NCI-H460 (cell line): ENCODE measurements at regions not wholly inside any gene's neighbourhood (a gene's known extent, or its start where the extent isn't known, plus 50 kb on each side); places are given as distances from the start of the nearest gene placed in this dataset.
"Not testable (repeated sequence)": the region's sequence is repeated elsewhere in the genome, so short reads cannot be mapped to it uniquely, and the experiment has no call there.

Experiments used
- DNase-seq: peaks from one replicate; pipeline ENCODE4 v3.0.0-alpha.2; 2016; ENCODE audit warnings: low read depth; ENCODE audit errors: extremely low read depth

DNA sequence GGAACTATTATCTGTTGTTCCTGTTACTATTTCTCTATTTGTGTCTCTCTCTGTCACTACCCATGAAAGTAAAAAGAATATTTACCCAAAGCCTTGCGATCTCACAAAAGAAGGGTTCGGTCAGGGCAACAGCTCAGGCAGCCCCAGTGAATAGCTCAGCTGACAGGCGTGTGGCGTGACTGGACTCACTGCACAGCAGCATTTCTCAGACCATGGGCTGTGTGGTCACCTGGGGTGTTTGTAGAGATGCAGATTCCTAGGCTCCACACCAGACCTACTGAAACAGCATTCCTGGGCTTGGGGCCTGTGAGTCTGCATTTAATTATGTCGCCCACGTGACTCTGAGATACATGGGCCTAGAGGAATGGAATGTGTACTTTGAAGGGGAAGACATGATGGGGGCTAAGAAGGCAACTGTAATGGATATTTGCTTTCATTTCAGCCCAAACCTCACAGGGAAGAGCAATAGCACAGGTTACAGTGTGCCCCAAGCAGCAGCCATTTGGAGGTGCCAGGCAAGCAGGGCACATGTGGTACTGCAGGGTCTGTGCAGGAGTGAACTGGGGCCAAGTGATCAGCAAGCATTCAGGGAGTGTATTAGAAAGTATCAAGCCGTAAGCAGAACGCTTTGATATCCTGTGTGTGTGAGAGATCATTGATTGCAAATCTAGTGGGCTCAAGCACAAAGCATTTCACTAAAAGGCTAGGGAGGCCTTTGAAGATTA is 90.4 kb upstream of the RBMS1 start:
- DNase-seq = no peak

GRCh38 chr2:160584972-160585494 is 91.4 kb upstream of the RBMS1 start:
- DNase-seq = no peak

- no peak for DNase-seq
These were observed 97.1 kb upstream of the RBMS1 start for GRCh38 chr2:160590664-160591063.

DNA sequence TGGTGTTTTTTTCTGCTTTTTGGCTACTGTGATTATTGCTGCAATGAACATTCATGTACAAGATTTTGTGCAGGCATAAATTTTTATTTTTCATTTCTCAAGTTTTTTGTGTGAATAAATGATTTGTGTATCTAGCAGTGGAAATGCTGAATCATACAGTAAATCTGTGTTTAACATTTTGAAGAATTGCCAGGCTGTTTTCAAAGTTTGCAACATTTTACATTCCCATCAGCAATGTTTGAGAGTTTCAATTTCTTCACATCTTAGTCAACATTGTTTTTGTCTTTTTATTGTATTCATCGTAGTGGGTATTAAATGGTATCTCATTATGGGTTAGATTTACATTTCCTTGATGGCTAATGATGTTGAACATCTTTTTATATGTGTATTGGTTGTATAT is 98.8 kb upstream of the RBMS1 start:
- no peak for DNase-seq

DNA sequence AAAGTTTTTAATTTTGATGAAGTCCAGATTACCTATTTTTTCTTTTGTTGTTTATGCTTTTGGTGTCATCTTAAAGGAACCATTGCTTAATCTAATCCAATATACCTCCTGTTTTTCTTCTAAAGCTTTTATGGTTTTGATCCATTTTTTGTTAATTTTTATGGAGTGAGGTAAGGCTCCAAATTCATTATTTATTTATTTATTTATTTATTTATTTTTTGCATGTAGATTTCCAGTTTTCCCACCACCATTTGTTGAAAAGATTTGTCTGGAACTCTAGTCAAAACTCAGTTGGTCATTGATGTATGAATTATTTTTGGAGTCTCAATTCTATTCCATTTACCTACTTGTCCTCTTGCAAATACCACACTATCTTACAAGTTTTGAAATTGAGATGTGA is 99.4 kb upstream of the RBMS1 start:
- no peak for DNase-seq

DNA sequence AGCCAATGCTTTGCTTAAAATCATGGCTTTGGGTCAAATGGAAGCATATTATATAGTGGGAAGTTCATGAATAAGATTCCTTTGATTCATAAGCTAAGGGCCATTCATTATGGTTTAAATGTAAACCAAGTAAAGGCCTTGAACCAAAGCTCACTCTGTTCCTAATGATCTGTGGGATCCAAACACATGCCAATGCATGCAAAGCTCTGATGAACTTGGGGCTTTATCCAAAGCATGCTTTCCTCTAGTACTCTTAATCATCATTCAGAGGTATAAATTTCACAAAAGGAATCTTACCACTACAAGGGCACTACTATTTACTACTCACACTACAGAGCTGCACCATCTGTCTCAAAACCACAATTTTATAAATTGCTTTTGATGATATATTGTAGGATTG is 102.8 kb upstream of the RBMS1 start:
- no peak for DNase-seq

- not testable (repeated sequence) for DNase-seq
These were observed 106.8 kb upstream of the RBMS1 start for GRCh38 chr2:160600437-160600836.

DNA sequence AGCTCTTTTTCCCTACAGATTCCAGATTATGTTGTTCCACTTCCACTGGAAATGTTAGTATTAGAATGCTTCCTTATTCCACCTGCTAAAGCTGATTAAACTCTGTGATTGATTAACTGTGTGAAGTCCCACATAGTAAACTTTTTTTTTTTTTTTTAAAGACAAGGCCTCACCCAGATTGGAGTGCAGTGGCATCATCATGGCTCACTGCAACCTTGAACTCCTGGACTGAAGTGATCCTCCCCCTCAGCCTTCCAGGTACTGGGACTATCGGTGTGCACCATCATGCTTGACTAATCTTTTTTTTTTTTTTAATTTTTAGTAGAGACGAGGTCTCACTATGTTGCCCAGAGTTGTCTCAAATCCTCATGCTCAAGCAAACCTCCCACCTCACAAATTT is 108.5 kb upstream of the RBMS1 start:
- DNase-seq = no peak

- no peak for DNase-seq
These were observed 110.3 kb upstream of the RBMS1 start for GRCh38 chr2:160603771-160604510.

DNA sequence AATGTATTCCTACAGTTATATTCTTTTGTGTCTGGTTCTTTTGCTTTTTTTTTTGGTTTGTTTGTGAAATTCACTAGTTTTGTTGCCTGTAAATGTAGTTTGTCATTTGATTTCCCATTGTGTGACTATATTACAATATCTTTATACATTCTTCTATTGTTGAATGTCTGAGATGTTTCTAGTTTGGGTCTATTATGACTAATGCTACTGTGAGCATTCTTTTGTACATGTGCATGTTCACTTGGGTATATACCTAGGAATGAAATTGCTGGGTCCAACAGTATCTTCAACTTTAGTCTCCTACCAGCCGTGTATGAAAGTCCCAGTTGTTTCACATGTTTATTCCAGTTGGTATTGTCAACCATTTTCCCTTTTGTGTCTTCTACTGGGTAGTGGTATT is 112.7 kb upstream of the RBMS1 start:
- DNase-seq = no peak

DNA sequence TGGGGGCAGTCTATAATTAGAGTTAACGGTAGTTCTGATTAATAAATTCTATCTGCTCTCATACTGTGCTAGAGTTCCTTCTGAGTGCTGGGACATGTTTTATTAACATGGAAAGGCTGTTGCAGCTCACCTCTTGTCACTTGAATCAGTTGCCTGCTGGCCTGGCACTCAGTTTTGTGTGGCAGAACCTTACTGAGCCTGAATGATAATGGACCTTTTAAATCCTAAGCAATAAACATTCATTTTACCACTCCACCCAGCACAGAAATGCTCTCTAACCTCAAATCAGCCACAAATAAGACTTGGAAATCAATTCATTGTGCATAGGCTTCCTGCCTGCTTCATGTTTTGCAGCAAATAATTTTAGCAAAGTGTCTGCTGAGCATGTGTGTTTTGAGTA is 115.0 kb upstream of the RBMS1 start:
- no peak for DNase-seq

DNA sequence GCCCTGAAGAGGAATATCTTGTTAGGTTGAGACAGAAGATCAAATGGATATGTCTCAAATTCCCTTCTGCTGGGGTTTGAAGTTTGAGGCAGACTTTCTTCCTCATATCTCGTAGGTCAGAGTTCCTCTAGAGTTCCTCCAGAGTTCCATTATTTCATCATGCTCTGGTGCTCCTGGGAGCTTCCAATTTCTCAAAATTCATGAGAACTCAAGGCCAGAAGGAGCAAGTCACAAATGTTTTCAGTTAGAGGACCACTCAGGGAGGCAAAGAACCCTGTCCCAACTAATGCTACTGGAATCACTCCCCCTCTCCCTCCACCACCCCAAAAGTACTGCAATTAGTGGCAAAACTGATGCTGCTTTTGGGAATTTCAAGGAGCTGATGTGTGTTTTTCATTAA is 115.7 kb upstream of the RBMS1 start:
- DNase-seq = no peak

DNA sequence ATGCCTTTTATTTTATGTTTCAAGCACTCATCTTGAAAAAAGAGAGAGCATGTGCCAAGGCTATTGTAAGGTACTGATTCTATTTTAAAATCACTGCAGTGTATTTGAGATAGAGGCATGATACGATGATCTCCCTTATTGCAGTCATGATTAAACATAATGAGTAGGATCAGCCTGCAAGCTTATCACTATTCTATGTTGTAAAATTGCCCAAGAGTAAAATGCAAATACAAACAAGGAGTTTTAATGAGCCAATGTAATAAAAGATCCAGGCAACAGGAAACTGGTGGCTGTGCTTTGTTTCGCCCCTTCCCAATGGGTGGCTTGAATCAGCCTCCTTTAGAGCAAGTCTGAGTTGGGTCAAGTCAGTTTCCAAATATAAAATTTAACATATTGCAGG is 116.4 kb upstream of the RBMS1 start:
- DNase-seq = no peak

DNA sequence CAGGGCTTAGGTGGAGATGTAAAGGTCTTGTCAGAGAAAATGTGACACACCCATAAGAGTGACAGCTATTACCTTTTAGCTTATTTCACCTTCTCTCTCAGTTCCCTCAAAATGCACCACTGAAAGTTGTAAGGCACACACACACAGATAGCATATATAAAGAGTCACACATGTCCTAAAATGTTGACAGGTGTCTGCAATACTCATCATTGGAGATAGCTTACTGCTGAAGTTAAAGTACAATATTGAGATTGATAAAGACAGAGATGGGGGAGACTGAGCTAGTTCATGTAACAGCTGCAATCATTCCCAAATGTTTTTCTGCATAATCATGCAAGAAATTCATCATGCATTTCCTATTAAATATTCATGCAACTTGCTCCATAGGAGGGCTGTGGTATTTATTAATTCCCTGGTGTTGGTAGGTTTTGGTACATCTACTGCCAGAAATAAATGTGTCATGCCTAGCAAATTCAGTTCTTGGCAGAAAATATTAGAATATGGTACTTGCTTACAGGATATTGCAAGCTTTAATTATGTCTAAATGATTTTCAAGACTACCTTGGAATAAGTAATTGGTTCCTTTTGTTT is 118.8 kb upstream of the RBMS1 start:
- no peak for DNase-seq

GRCh38 chr2:160613466-160614153 is 120.0 kb upstream of the RBMS1 start:
- DNase-seq = no peak

- no peak for DNase-seq
These were observed 120.8 kb upstream of the RBMS1 start for GRCh38 chr2:160614391-160614790.

DNA sequence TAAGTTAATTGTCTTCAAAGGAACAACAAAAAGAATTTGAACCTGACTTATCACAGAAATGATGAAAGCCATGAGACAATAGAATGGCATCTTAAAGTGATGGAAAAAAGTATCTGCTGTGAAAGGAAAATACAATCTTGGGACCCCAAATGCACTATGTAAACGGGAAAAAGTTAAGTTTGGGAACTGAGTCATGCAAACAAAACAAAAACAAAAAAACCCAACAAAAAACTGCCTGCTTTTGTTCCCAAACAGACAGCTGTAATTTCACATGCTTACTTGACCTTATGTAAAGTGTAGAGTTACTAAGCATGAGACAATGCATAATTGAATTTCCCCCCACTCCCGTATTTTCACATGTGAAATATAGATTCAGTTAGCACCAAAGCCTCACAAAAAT is 122.1 kb upstream of the RBMS1 start:
- DNase-seq = no peak

DNA sequence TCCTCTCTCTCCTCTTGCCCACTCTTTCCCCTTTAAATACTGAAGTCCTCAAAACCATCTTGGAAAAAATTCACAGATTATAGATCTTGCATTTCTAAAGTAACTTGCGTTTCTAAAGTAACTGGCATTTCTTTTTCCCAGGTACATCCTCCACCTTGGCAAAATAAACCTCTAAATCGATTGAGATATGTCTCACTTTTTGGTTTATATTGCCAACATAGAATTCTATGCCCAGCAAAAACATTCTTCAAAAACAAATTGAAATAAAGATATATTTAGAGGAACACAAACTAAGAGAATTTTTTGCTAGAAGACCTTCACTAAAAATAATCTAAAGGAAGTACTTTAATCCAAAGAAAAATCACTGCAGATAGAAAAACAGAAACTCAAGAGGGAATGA is 122.5 kb upstream of the RBMS1 start:
- no peak for DNase-seq

- no peak for DNase-seq
These were observed 128.1 kb upstream of the RBMS1 start for GRCh38 chr2:160621748-160622147.

- DNase-seq = not testable (repeated sequence)
These were observed 134.5 kb upstream of the RBMS1 start for GRCh38 chr2:160628020-160628637.

DNA sequence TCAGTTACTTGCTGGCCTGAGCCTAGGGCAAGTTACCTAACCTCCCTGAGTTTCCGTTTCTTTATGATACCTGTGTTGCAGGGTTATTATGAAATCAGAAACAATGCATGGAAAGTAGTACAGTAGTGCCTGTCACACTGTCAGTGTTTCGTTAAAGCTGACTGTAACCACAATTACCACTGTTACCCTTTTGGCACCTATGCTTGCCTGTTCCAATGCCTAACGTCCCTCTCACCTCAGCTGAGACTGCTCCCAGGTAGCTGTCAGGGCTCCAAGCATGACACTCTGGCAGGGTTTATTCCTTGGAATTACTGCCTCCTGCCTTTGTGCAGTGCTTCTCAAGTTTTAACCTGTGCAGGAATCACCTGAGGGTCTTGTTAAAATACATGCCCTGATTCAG is 135.2 kb upstream of the RBMS1 start:
- DNase-seq = no peak
